Caco-2 (cell line): ENCODE measurements at regions not wholly inside any gene's neighbourhood (a gene's known extent, or its start where the extent isn't known, plus 50 kb on each side); places are given as distances from the start of the nearest gene placed in this dataset.

Source experiments
- BruUV-seq: library from RNA; stranded (reverse); fragments of 400-500 nt; replicated peaks from 2 replicates; lab custom pipeline; 2021; lab: Mats Ljungman, UMichigan
- CTCF ChIA-PET: fragments of 300-600 bp; sonication (Branson Sonifier 250); formaldehyde crosslinking; loops from one replicate; lab custom pipeline; 2022; ENCODE audit warnings: antibody characterized with exemption; lab: Charles Lee
- POLR2A ChIA-PET: fragments of 300-600 bp; sonication (Branson Sonifier 250); formaldehyde crosslinking; loops from one replicate; lab custom pipeline; 2022; ENCODE audit warnings: antibody characterized with exemption; lab: Charles Lee
- DNase-seq, 2 experiments: peaks; one replicate each; pipeline versions ENCODE4 v3.0.0 to v3.0.0-alpha.2; 2020 to 2022
- H3K27me3 ChIP-seq: replicated peaks from 2 replicates; pipeline ENCODE4 v1.6.0; 2011; ENCODE audit warnings: low read length; ENCODE audit not compliant: control insufficient read depth, insufficient read depth
- H3K36me3 ChIP-seq: 2 replicates; pipeline ENCODE4 v1.5.1; 2011; ENCODE audit warnings: low read length; ENCODE audit not compliant: control insufficient read depth, insufficient read depth
- H3K4me1 ChIP-seq: fragments of 250-450 bp; sonication (Bioruptor Pico); 2 replicates; pipeline ENCODE4 v1.5.1; 2020; ENCODE audit warnings: mild to moderate bottlenecking
- H3K4me3 ChIP-seq: 2 replicates; pipeline ENCODE4 v1.5.1; 2011; ENCODE audit warnings: low read depth, mild to moderate bottlenecking, control low read depth, low read length
- H3K9me3 ChIP-seq: fragments of 250-450 bp; sonication (Bioruptor Pico); 2 replicates; pipeline ENCODE4 v1.5.1; 2020; ENCODE audit warnings: mild to moderate bottlenecking, moderate library complexity
- H3K27ac Mint-ChIP-seq: one replicate; pipeline ENCODE4 v1.8.0; 2022; ENCODE audit warnings: mixed read lengths; ENCODE audit not compliant: unreplicated experiment
- H3K27me3 Mint-ChIP-seq: one replicate; pipeline ENCODE4 v1.8.0; 2022; ENCODE audit warnings: mixed read lengths; ENCODE audit not compliant: insufficient read depth, unreplicated experiment
- H3K36me3 Mint-ChIP-seq: one replicate; pipeline ENCODE4 v1.8.0; 2022; ENCODE audit warnings: mild to moderate bottlenecking, mixed read lengths; ENCODE audit not compliant: insufficient read depth, unreplicated experiment
- H3K4me1 Mint-ChIP-seq: one replicate; pipeline ENCODE4 v1.8.0; 2022; ENCODE audit warnings: low read depth, mixed read lengths; ENCODE audit not compliant: unreplicated experiment
- H3K4me3 Mint-ChIP-seq: one replicate; pipeline ENCODE4 v1.8.0; 2022; ENCODE audit warnings: mild to moderate bottlenecking, moderate library complexity, mixed read lengths; ENCODE audit not compliant: unreplicated experiment
- H3K9me3 Mint-ChIP-seq: one replicate; pipeline ENCODE4 v1.8.0; 2022; ENCODE audit warnings: mixed read lengths; ENCODE audit not compliant: unreplicated experiment
- CTCF ChIP-seq, 2 experiments: fragments of 200-600 bp in 1 of 2; IDR thresholded peaks; 1 replicate in 1 of 2; 2 replicates in 1 of 2; pipeline versions ENCODE4 v1.5.1 to v1.8.0; 2011 to 2022; ENCODE audit warnings: antibody characterized with exemption in 1 of 2, control low read depth in 1 of 2, inconsistent platforms in 1 of 2, low read depth in 1 of 2, low read length in 1 of 2, mild to moderate bottlenecking in 1 of 2, moderate library complexity in 1 of 2; ENCODE audit not compliant: insufficient read depth in 1 of 2, severe bottlenecking in 1 of 2, unreplicated experiment in 1 of 2
- intact Hi-C: fragments of 100-400 bp; cut with micrococcal nuclease; formaldehyde crosslinking; loops from one replicate; pipeline ENCODE4 v1.10.0; 2022; ENCODE audit not compliant: unreplicated experiment

GRCh38 chr1:8256321-8256720 lies 61.6 kb upstream of the SLC45A1 start:
- Mint-ChIP-seq H3K27ac (no peak overlapping the region), H3K36me3 (peaks cover 14% of the 10 kb centered on the region), H3K4me1 (peaks cover 26% of the 10 kb centered on the region), H3K27me3 (no peaks in the 10 kb centered on the region), H3K4me3 (no peak overlapping the region), H3K9me3 (no peaks in the 10 kb centered on the region)
- Histone ChIP-seq H3K27me3 (no peaks in the 10 kb centered on the region), H3K36me3 (no peaks in the 10 kb centered on the region), H3K4me3 (no peak overlapping the region), H3K9me3 (no peaks in the 10 kb centered on the region), H3K4me1 (peaks cover 16% of the 10 kb centered on the region)
- POLR2A ChIA-PET, result no interaction called here
- intact Hi-C loops, result loop anchor here (5.0 kb wide), 1 partner anchor 229 kb away; the partner anchor contains the start of gene ERRFI1
- CTCF ChIA-PET, result no interaction called here
- TF ChIP-seq CTCF (IDR thresholded peaks at IDR 0.05; ENCODE audit: insufficient read depth in 1 of 2, low read depth in 1 of 2, low read length in 1 of 2, severe bottlenecking in 1 of 2, unreplicated experiment in 1 of 2), result no peak
- no peak for DNase-seq
- no TSS peak for BruUV-seq

- POLR2A ChIA-PET, result no interaction called here
- BruUV-seq, result no TSS peak
- Mint-ChIP-seq H3K27ac (no peak overlapping the region), H3K27me3 (no peaks in the 10 kb centered on the region), H3K4me1 (peaks cover 26% of the 10 kb centered on the region), H3K4me3 (no peak overlapping the region), H3K36me3 (peaks cover 14% of the 10 kb centered on the region), H3K9me3 (no peaks in the 10 kb centered on the region)
- Histone ChIP-seq H3K36me3 (no peaks in the 10 kb centered on the region), H3K9me3 (no peaks in the 10 kb centered on the region), H3K4me1 (peaks cover 16% of the 10 kb centered on the region), H3K4me3 (no peak overlapping the region), H3K27me3 (no peaks in the 10 kb centered on the region)
- intact Hi-C loops, result loop anchor here (5.0 kb wide), 1 partner anchor 228 kb away; the partner anchor contains the start of gene ERRFI1
- TF ChIP-seq CTCF (IDR thresholded peaks at IDR 0.05; ENCODE audit: insufficient read depth in 1 of 2, low read depth in 1 of 2, low read length in 1 of 2, severe bottlenecking in 1 of 2, unreplicated experiment in 1 of 2), result no peak
- no peak for DNase-seq
- CTCF ChIA-PET, result no interaction called here
Measured at GRCh38 chr1:8255712-8256111, 62.2 kb upstream of the SLC45A1 start.

- ChIA-PET CTCF (no interaction called here), POLR2A (no interaction called here)
- Histone ChIP-seq H3K4me3 (no peak overlapping the region), H3K27me3 (no peaks in the 10 kb centered on the region), H3K36me3 (no peaks in the 10 kb centered on the region), H3K4me1 (peaks cover 7% of the 10 kb centered on the region; the same call in 1 of the 2 replicates), H3K9me3 (no peaks in the 10 kb centered on the region)
- peaks cover 8% of the 10 kb centered on the region for H3K36me3 Mint-ChIP-seq
- BruUV-seq, result no TSS peak
- intact Hi-C loops, result no loop called here
- no peaks in the 10 kb centered on the region for H3K27me3 Mint-ChIP-seq
- H3K4me3 Mint-ChIP-seq, result no peak overlapping the region
- H3K27ac Mint-ChIP-seq, result no peak overlapping the region
- H3K9me3 Mint-ChIP-seq, result no peaks in the 10 kb centered on the region
- DNase-seq, result no peak
- TF ChIP-seq CTCF (IDR thresholded peaks at IDR 0.05; ENCODE audit: insufficient read depth in 1 of 2, low read depth in 1 of 2, low read length in 1 of 2, severe bottlenecking in 1 of 2, unreplicated experiment in 1 of 2), result no peak
- peaks cover 12% of the 10 kb centered on the region for H3K4me1 Mint-ChIP-seq
Measured at GRCh38 chr1:8252266-8252951, 65.5 kb upstream of the SLC45A1 start.
